Body of pancreas (tissue), 4 donors: ENCODE measurements at regions not wholly inside any gene's neighbourhood (a gene's known extent, or its start where the extent isn't known, plus 50 kb on each side); places are given as distances from the start of the nearest gene placed in this dataset.

ENCODE experiments used
- CTCF ChIP-seq, 7 experiments: fragments of 450-650 bp in 4 of 7; fragments of 200-600 bp in 3 of 7; sonication (generic) in 3 of 7; IDR thresholded peaks; one replicate each; pipeline ENCODE4 v1.5.1; 2016 to 2019; ENCODE audit warnings: antibody characterized with exemption in 7 of 7
- POLR2A ChIP-seq, 3 donors: fragments of 450-650 bp; IDR thresholded peaks; one replicate each; pipeline ENCODE4 v1.6.1; 2016; ENCODE audit warnings: antibody characterized with exemption in 3 of 3, mild to moderate bottlenecking in 2 of 3

GRCh38 chr5:56522169-56522568 is 289.0 kb upstream of the ANKRD55 start:
- TF ChIP-seq POLR2A (IDR thresholded peaks at IDR 0.05) (no peak), CTCF (IDR thresholded peaks at IDR 0.05) (no peak)
